ENCODE measurements at regions not wholly inside any gene's neighbourhood (a gene's known extent, or its start where the extent isn't known, plus 50 kb on each side); places are given as distances from the start of the nearest gene placed in this dataset.

GRCh38 chr20:21615617-21616080, 89.8 kb upstream of the PAX1 start:
- Histone ChIP-seq H3K27ac (ENCODE audit: low read depth, low read length) (no peak overlapping the region), H3K4me1 (ENCODE audit: insufficient read depth, low read length) (no peaks in the 10 kb centered on the region), H3K27me3 (ENCODE audit: insufficient read depth, low read length) (peaks cover 5% of the 10 kb centered on the region; the same call in 1 of the 2 replicates), H3K36me3 (ENCODE audit: insufficient read depth, low read length) (no peaks in the 10 kb centered on the region), H3K9me3 (ENCODE audit: insufficient read depth, low read depth, low read length) (no peaks in the 10 kb centered on the region), H3K4me3 (ENCODE audit: low read length) (no peak overlapping the region), H3K9ac (ENCODE audit: low read depth, low read length) (no peak overlapping the region)
- 56% methylated on average over 10 of the region's 10 CpGs for WGBS

GRCh38 chr20:21614980-21615379, 90.5 kb upstream of the PAX1 start:
- H3K4me1 ChIP-seq (ENCODE audit: insufficient read depth, low read length) = no peaks in the 10 kb centered on the region
- no peak overlapping the region for H3K27ac ChIP-seq (ENCODE audit: low read depth, low read length)
- no peaks in the 10 kb centered on the region for H3K36me3 ChIP-seq (ENCODE audit: insufficient read depth, low read length)
- H3K9ac ChIP-seq (ENCODE audit: low read depth, low read length) = no peak overlapping the region
- no peak overlapping the region for H3K4me3 ChIP-seq (ENCODE audit: low read length)
- no peaks in the 10 kb centered on the region for H3K9me3 ChIP-seq (ENCODE audit: insufficient read depth, low read depth, low read length)
- H3K27me3 ChIP-seq (ENCODE audit: insufficient read depth, low read length) = peaks cover 5% of the 10 kb centered on the region; the same call in 1 of the 2 replicates
- WGBS = 90% methylated on average over 6 of the region's 6 CpGs

- H3K4me3 ChIP-seq (ENCODE audit: low read length) = no peak overlapping the region
- no peaks in the 10 kb centered on the region for H3K9me3 ChIP-seq (ENCODE audit: insufficient read depth, low read depth, low read length)
- no peaks in the 10 kb centered on the region for H3K36me3 ChIP-seq (ENCODE audit: insufficient read depth, low read length)
- peaks cover under 1% of the 10 kb centered on the region; the same call in 1 of the 2 replicates for H3K27me3 ChIP-seq (ENCODE audit: insufficient read depth, low read length)
- H3K9ac ChIP-seq (ENCODE audit: low read depth, low read length) = no peak overlapping the region
- WGBS = 87% methylated on average over 6 of the region's 6 CpGs
- H3K27ac ChIP-seq (ENCODE audit: low read depth, low read length) = no peak overlapping the region
- no peaks in the 10 kb centered on the region for H3K4me1 ChIP-seq (ENCODE audit: insufficient read depth, low read length)
Observed at GRCh38 chr20:21613512-21613911, 92.0 kb upstream of the PAX1 start.

GRCh38 chr20:21609981-21610380, 95.5 kb upstream of the PAX1 start:
- Histone ChIP-seq H3K27me3 (ENCODE audit: insufficient read depth, low read length) (no peaks in the 10 kb centered on the region), H3K4me3 (ENCODE audit: low read length) (no peak overlapping the region), H3K4me1 (ENCODE audit: insufficient read depth, low read length) (no peaks in the 10 kb centered on the region), H3K36me3 (ENCODE audit: insufficient read depth, low read length) (no peaks in the 10 kb centered on the region), H3K27ac (ENCODE audit: low read depth, low read length) (no peak overlapping the region), H3K9me3 (ENCODE audit: insufficient read depth, low read depth, low read length) (no peaks in the 10 kb centered on the region), H3K9ac (ENCODE audit: low read depth, low read length) (no peak overlapping the region)
- WGBS = 92% methylated on average over 1 of the region's 1 CpG

GRCh38 chr20:21609221-21609620, 95.4 kb upstream of the NKX2-2 start:
- Histone ChIP-seq H3K36me3 (ENCODE audit: insufficient read depth, low read length) (no peaks in the 10 kb centered on the region), H3K4me1 (ENCODE audit: insufficient read depth, low read length) (no peaks in the 10 kb centered on the region), H3K9ac (ENCODE audit: low read depth, low read length) (no peak overlapping the region), H3K4me3 (ENCODE audit: low read length) (no peak overlapping the region), H3K9me3 (ENCODE audit: insufficient read depth, low read depth, low read length) (no peaks in the 10 kb centered on the region), H3K27ac (ENCODE audit: low read depth, low read length) (no peak overlapping the region), H3K27me3 (ENCODE audit: insufficient read depth, low read length) (no peaks in the 10 kb centered on the region)
- 69% methylated on average over 3 of the region's 3 CpGs for WGBS

GRCh38 chr20:21608777-21609176, 94.9 kb upstream of the NKX2-2 start:
- no peak overlapping the region for H3K9ac ChIP-seq (ENCODE audit: low read depth, low read length)
- H3K36me3 ChIP-seq (ENCODE audit: insufficient read depth, low read length) = no peaks in the 10 kb centered on the region
- H3K27ac ChIP-seq (ENCODE audit: low read depth, low read length) = no peak overlapping the region
- H3K4me1 ChIP-seq (ENCODE audit: insufficient read depth, low read length) = no peaks in the 10 kb centered on the region
- no peak overlapping the region for H3K4me3 ChIP-seq (ENCODE audit: low read length)
- H3K27me3 ChIP-seq (ENCODE audit: insufficient read depth, low read length) = no peaks in the 10 kb centered on the region
- H3K9me3 ChIP-seq (ENCODE audit: insufficient read depth, low read depth, low read length) = no peaks in the 10 kb centered on the region

- no peaks in the 10 kb centered on the region for H3K27me3 ChIP-seq (ENCODE audit: insufficient read depth, low read length)
- 91% methylated on average over 38 of the region's 38 CpGs for WGBS
- no peak overlapping the region for H3K9ac ChIP-seq (ENCODE audit: low read depth, low read length)
- no peaks in the 10 kb centered on the region for H3K36me3 ChIP-seq (ENCODE audit: insufficient read depth, low read length)
- no peak overlapping the region for H3K27ac ChIP-seq (ENCODE audit: low read depth, low read length)
- no peaks in the 10 kb centered on the region for H3K4me1 ChIP-seq (ENCODE audit: insufficient read depth, low read length)
- no peak overlapping the region for H3K4me3 ChIP-seq (ENCODE audit: low read length)
- H3K9me3 ChIP-seq (ENCODE audit: insufficient read depth, low read depth, low read length) = no peaks in the 10 kb centered on the region
Observed at GRCh38 chr20:21607971-21608725, 94.3 kb upstream of the NKX2-2 start.

- Histone ChIP-seq H3K4me3 (ENCODE audit: low read length) (no peak overlapping the region), H3K9ac (ENCODE audit: low read depth, low read length) (no peak overlapping the region), H3K36me3 (ENCODE audit: insufficient read depth, low read length) (no peaks in the 10 kb centered on the region), H3K27ac (ENCODE audit: low read depth, low read length) (no peak overlapping the region), H3K27me3 (ENCODE audit: insufficient read depth, low read length) (no peaks in the 10 kb centered on the region), H3K4me1 (ENCODE audit: insufficient read depth, low read length) (no peaks in the 10 kb centered on the region), H3K9me3 (ENCODE audit: insufficient read depth, low read depth, low read length) (0 out of 2 replicates have a peak, but pooled peaks cover 3% of the 10 kb centered on the region)
- 90% methylated on average over 4 of the region's 4 CpGs for WGBS
Observed at GRCh38 chr20:21601799-21602198, 87.9 kb upstream of the NKX2-2 start.

GRCh38 chr20:21586682-21587081, 72.8 kb upstream of the NKX2-2 start:
- Histone ChIP-seq H3K9ac (ENCODE audit: low read depth, low read length) (no peak overlapping the region), H3K27me3 (ENCODE audit: insufficient read depth, low read length) (no peaks in the 10 kb centered on the region), H3K4me3 (ENCODE audit: low read length) (no peak overlapping the region), H3K36me3 (ENCODE audit: insufficient read depth, low read length) (no peaks in the 10 kb centered on the region), H3K4me1 (ENCODE audit: insufficient read depth, low read length) (no peaks in the 10 kb centered on the region), H3K27ac (ENCODE audit: low read depth, low read length) (no peak overlapping the region), H3K9me3 (ENCODE audit: insufficient read depth, low read depth, low read length) (no peaks in the 10 kb centered on the region)
- 93% methylated on average over 4 of the region's 4 CpGs for WGBS

GRCh38 chr20:21583486-21584168, 69.8 kb upstream of the NKX2-2 start:
- 96% methylated on average over 10 of the region's 10 CpGs for WGBS
- H3K27me3 ChIP-seq (ENCODE audit: insufficient read depth, low read length) = no peaks in the 10 kb centered on the region; the same call in 1 of the 2 replicates
- no peak overlapping the region for H3K27ac ChIP-seq (ENCODE audit: low read depth, low read length)
- H3K4me3 ChIP-seq (ENCODE audit: low read length) = no peak overlapping the region
- no peaks in the 10 kb centered on the region for H3K36me3 ChIP-seq (ENCODE audit: insufficient read depth, low read length)
- no peaks in the 10 kb centered on the region for H3K4me1 ChIP-seq (ENCODE audit: insufficient read depth, low read length)
- H3K9me3 ChIP-seq (ENCODE audit: insufficient read depth, low read depth, low read length) = no peaks in the 10 kb centered on the region
- H3K9ac ChIP-seq (ENCODE audit: low read depth, low read length) = no peak overlapping the region

GRCh38 chr20:21577551-21577950, 63.7 kb upstream of the NKX2-2 start:
- WGBS = 88% methylated on average over 4 of the region's 4 CpGs
- H3K4me3 ChIP-seq (ENCODE audit: low read length) = no peak overlapping the region
- H3K9me3 ChIP-seq (ENCODE audit: insufficient read depth, low read depth, low read length) = no peaks in the 10 kb centered on the region
- no peaks in the 10 kb centered on the region; the same call in 1 of the 2 replicates for H3K27me3 ChIP-seq (ENCODE audit: insufficient read depth, low read length)
- no peaks in the 10 kb centered on the region for H3K36me3 ChIP-seq (ENCODE audit: insufficient read depth, low read length)
- no peak overlapping the region for H3K9ac ChIP-seq (ENCODE audit: low read depth, low read length)
- no peak overlapping the region for H3K27ac ChIP-seq (ENCODE audit: low read depth, low read length)
- H3K4me1 ChIP-seq (ENCODE audit: insufficient read depth, low read length) = no peaks in the 10 kb centered on the region

All from HUES64 (cell line).